Kidney glomerular epithelial cell (primary cell): ENCODE measurements at regions not wholly inside any gene's neighbourhood (a gene's known extent, or its start where the extent isn't known, plus 50 kb on each side); places are given as distances from the start of the nearest gene placed in this dataset.

Experiments used
- DNase-seq: peaks from one replicate; lab custom pipeline; 2025; lab: John Stamatoyannopoulos, UW

DNA sequence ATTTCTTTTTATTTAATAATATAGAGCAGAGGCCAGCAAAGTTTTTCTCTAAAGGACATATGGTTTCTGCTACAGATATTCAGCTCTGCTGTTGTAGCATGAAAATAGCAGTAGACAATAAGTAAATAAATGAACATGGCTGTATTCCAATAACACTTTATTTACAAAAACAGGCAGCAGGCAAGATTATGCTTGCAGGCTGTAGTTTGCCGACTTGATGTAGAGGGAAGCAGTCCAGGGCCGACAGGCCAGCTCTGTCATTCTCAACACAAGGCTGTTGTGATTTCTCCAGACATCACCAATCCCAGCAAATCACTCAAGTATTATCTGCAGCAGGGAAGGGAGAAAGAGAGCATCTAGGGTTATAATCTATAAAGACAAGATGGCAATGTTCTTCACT, 1062.5 kb upstream of the PCDH9 start:
- DNase-seq: no peak

DNA sequence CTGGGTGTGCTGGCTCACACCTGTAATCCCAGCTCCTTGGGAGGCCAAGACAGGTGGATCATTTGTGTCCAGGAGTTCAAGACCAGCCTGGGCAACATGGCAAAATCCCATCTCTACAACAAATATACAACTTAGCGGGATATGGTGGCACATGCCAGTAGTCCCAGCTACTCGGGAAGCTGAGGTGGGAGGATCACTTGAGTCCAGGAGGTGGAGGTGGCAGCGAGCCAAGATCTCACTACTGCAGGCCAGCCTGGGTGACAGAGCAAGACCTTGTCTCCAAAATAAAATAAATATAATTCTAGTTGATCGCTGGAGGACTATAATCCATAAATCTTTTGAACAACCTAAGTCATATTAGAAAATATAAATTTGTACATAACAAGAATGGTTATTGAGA, 1061.5 kb upstream of the PCDH9 start:
- no peak for DNase-seq

DNA sequence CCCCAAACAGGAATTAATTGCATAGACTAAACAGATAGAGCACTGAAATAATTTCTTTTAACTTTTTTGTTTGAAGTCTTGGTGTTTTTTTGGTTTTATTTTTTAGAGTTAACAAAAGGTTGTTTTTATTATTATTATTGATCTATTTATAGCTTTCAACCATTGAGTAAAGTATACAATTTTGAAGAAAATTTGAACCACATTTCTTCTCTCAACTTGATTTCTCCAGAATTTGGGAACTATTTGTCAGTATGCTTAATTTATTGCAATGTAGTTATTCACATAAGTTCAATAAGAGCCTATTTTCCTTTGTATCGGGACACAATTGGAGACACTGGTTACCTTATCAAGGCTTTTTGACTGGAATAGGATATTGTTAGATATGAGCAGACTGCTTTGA, 1045.6 kb upstream of the PCDH9 start:
- no peak for DNase-seq

DNA sequence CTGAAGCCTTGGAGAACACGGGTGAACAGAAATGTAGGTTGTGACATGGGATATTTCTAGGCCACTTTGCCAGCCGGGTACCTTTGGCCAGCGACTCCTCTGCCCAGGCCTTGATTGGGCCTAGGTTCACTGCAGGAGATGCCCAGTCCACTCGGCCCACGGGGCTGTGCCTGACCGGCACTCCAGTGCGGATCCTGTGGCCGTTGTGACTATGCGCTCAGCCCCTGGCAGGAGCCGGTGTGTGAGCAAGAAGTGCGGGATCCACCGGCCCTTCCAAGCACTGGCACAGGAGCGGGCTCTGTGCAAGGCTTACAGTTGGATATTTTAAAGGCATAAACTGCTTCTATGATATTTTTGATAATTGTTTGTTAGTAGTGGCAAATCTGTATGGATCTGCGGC, 1042.5 kb upstream of the PCDH9 start:
- no peak for DNase-seq

DNA sequence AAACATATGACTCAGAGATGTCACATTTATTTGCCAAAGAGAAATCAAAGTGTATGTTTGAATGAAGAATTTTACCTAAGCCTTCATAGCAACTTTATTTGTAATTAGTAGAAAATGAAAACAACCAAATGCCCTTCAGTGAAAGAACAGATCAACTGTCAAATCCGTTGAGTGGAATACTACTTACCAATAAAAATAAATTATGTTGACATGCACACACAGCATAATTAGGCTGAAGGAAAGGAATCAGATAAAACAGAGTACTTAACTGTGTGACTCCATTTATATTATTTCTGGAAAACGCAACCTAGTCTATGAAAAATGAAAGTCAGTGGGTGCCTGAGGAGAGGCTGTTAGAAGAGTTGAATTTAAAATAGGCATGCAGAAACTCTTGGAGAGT, 1034.6 kb upstream of the PCDH9 start:
- DNase-seq: no peak

DNA sequence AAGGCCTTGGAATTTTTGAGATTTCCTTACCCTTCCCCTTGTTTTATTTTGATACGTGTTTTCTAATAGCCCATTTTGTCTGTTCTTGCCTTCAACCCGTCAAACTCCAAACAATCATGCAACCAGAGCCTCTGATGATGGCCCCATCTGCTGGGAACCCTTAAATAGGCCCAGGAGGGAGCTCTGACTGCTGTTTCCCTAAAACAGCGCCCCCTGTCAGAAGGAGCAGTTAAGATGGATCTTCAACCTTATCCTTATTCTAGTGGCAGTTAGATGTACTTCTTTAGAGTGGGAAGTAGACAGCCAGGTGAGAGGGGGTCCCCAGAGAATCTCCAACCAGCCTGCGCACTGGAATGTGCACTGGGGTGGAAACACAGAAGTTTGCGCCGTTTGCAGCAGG, 1031.0 kb upstream of the PCDH9 start:
- DNase-seq: no peak

DNA sequence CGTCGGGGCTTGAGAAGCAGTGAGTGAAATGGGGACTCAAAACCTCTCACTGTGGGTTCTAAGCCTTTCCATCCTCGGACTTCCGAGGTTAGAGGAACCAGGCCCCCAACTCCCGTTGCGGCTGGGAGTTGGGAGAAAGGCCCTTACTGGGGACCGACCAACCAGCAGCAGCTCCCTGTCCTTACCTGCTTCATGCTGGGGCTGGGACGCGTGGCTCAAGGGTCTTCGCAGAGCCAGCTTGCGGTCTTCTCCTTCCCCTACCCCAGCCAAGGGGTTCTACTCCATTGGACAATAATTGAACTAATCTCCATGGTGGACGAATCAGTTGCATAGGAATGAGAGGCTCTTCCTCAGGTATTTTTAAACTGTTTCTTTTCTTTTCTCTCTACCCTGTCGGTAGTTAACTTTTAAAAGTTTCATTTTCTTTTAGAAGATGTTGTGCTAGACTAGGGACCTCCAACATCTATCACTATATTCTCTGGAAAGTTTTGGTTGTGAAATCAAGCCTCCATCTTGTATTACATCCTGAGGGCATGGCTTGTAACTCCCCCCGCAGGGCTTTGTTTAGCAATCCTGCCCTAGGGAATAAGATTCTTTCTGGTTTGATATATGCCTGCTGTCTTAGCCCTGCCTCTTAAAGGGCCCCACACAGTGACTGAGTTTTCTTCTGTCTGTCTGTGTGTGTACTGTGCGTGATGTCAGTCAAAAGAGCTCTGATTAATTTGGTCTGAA, 1027.1 kb upstream of the PCDH9 start:
- DNase-seq: no peak

DNA sequence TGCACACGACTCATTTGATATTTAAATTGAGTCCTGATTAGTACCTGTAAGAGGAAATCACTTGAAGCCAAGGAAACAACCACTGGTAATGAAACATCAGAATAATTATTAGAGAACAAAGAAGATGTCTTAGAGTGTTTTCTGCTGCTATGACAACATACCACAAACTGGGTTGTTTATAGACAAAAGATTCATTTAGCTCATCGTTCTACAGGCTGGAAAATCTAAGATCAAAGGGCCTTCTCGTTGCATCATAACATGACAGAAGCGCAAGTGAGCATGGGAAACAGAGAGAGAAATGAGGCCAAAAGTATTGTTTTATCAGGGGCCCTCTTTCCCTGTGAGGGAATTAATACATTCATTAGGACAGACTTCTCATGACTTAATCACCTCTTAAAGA, 1024.0 kb upstream of the PCDH9 start:
- DNase-seq: no peak

DNA sequence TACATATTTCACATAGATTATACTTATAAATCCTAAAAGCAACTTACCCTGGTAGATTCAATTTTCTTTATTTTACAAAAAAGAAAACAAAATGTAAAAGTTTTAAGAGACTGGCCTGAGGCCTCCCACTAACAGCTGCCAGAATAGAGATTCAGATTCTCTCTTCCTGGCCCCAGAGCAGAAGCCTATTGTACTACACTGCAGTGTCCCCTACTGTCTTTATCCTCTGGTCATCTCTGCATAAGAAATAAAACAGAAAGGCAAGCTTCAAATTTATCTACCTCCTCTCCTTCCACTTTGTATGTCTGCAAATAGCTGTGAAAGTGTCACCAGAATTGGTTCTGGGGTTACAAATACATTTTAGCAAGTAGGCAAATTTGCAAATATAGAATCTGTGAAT, 1004.1 kb upstream of the PCDH9 start:
- peak; percentile 34 for DNase-seq

DNA sequence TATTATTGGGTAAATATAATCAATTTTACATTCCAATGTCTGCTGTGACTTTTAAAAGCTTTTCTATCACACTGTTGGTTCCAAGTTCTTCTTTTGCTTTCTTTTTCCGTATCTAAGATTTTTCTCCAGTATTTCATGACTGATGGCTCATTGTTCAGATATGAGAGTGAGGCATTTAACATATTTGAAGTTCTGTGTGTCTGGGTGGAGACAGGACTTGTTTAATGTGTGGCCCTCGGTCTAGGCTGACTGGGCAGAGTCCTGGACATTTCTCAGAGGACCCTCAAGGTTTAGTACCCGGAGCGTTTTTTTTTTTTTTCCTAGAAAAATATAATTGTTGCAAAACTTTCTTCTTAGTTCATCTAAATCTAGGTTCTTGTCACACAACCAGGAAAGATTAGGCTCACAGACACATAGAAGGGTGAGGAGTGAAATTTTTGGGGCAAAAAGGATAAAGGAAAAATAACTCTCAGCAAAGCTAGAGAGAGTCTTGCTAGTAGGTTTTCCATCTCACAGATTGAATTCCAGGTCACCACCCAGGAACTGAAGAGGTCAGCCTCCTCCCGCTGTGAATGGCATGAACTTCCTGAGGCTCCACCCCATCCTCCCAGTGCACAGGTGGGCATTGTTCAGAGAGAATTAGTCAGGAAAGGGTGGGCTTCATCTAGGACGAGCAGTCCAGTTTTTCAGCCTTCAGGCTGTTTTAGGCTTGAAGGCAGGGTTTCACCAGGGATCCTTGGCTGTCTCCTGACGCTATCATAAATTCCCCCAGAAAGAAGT, 1002.4 kb upstream of the PCDH9 start:
- DNase-seq: no peak

DNA sequence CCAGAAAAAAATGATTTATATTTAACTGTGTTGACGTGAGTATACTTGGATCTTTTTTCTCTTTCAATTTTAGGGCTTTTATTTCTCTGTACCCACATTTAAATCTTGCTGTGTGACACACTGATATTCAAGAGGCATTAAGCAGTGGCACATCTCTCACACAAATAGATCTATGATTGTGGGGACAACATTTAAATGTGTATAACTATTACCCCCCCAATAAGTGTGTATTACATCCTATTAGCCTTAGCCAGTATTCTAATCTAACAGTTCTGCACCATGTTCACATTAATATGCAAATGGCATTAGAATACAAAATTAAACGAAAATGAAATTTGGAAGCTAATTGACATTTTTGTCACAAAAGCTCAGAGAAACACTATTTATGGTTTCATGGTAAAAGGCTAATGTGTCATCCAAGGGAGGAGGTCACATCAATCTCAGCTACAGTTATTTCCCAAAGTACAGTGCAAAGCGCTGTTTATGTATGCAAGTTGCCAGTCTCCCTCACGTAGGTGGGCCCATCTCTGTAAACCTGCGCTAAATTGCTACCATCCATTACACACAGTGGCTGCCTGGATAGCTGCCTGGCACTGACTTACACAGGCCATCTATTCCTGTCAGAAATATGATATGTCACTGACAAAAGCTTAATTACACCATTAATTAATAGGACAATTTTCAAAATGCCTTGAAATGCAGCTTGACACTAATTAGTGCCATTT, 984.7 kb upstream of the PCDH9 start:
- DNase-seq: no peak

DNA sequence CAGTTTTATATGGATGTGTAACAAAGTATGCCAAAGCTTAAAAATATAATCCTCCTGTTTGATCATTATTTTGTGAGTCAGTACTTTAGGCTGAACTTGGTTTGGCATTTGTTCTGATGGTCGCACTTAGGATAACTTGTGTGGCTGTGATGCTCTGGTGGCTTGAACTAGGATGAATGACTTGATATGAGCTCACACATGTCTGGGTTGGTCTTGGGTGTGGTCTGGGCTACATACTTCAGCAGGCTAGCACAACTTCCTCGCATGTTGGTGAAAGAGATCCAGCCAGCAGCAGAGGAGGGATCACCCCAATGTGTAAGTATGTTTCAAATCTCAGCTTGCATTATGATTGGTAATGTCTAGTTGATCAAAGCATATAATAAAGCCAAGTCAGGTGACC, 969.1 kb upstream of the PCDH9 start:
- DNase-seq: no peak

DNA sequence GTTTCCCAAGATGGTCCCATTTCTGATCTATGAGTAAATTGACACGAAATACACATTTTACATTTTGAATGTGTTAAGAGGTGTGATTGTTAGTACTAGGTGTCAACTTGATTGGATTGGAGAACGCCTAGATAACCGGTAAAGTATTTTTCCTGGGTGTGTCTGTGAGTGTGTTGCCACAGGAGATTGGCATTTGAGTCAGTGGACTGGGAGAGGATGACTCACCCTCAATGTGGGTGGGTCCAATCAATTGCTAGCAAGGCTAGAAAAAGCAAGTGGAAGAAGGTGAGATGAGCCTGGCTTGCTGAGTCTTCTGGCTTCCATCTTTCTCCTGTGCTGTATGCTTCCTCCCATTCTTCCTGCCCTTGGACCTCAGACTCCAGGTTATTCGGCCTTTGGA, 960.7 kb upstream of the PCDH9 start:
- peak; percentile 36 for DNase-seq

DNA sequence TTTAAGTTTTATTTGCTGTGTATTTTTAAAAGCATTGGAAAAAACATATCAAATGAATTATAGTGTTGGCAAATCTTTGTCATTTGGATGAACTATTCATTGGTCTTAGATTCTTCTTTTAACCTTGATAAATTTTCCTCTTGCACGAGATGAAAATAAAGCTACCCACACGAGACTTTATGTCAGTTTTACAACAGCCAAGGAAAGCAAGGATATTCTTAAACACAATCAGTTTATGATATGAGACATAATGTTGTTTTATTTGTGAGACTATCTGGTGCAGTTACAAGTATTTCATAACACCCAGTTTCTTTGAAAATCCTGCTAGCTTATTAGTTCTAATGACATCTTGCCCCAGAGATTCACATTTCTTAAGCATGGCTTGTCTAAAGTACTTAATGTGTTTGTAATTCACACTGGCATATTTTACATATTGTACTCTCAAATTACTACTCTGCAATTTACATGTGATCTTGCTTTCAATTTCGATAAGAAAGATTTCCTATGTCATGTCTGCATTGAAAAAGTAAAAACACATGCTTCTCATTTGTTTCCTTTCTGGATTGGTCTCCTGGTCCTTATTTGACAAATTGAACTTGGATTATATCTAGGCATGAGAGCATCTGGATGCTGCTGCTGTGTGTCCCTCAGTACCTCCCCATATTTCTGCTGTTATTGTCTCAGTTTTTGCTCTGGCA, 955.5 kb upstream of the PCDH9 start:
- no peak for DNase-seq

DNA sequence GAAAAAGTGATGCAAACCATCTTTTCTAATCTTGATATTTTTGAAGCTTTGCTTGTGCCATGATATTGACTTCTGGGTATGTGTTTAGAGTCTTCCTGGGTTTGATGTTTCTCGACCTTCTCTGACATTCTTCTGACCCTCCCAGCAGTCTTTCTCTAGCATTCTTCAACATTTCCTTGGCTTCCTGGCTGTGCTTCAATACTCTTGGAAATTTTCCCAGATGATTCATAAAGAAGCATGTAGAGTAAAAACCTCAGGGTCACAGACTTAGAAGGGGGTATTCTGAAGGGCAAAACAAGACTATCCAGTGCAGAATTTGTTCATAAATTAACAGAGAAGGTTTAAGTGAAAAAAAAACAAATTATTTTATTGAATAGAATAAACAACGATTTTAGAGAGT, 946.3 kb upstream of the PCDH9 start:
- peak; percentile 87 for DNase-seq

DNA sequence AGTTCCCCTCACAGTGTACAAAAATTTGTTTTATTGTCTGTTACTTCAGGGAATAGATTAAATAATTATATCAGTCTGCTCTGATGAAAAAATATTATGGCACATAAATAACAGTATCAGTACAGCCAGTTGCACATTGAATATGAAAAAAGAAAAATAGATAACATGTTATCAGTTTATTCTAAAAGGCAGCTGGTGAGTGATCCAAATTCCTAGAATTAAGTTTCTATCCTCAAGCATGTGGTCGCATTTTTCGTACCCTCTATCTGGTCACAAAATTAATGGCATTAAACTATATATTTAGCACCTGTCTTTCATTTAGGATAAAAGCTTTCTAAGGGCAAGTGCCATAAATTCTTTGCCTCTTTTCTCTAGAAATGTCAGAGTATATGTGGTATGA, 944.8 kb upstream of the PCDH9 start:
- DNase-seq: no peak

DNA sequence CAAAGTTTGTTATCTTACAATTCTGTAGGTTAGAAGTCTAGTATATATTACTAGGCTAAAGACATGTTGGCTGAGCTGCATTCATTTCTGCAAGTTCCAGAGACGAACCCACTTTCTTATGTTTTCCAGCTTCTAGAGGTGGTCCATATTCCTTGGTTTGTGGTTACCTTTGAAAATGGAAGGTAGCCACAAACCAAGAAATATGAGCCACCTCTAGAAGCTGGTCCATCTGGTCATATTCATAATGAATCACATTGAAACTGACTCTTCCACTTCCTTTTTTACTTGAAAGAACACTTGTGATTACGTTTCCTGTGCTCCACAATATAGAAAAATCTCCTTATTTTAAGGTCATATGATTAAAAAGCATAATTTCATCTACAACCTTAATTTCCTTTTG, 943.0 kb upstream of the PCDH9 start:
- no peak for DNase-seq

DNA sequence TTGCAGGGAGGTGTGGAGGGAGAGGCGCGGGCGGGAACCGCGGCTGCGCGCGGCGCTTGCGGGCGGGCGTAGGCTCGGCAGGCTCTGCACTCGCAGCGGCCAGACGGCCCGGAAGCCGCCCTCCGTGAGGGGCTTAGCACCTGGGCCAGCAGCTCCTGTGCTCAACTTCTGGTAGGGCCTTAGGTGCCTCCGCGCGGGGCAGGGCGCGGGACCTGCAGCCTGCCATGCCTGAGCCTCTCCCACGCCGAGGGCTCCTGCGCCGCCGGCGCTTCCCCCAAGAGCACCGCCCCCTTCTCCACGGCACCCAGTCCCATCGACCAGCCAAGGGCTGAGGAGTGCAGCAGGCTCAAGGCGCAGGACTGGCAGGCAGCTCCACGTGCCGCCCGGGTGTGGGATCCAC, 940.8 kb upstream of the PCDH9 start:
- no peak for DNase-seq

DNA sequence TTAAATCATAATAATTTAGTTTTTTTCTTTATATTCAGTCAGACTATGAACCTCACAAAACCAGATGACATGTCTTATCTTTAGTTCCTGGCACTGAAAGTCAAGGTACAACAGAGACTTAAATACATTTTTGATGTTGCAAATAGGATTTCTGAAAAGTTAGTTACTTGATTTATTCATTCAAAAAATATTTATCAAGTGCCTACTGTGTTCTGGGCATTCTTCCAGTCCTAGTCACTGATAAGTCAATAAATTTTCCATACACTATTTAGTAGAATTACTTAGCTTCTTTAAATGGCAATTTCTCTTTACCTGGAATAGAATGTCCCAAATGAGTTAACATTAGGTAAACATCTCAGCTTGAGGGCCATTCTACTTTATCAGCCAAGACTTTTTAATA, 938.3 kb upstream of the PCDH9 start:
- no peak for DNase-seq

DNA sequence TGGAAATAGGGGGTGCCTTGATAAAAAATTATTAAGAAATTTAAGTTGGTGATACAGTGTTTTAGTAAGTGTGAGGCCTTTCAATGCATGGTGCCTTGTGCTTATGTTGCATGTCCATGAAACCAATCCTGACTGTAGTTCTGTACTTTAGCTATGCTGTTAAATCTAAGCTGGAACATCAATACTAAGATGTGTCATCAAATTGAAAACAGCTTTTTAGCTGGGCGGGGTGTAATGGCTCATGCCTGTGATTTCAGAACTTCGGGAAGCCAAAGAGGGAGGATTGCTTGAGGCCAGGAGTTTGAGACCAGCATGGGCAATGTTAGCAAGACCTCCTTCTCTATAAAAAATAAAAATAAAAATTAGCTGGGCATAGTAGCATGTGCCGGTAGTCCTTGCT, 930.3 kb upstream of the PCDH9 start:
- no peak for DNase-seq

DNA sequence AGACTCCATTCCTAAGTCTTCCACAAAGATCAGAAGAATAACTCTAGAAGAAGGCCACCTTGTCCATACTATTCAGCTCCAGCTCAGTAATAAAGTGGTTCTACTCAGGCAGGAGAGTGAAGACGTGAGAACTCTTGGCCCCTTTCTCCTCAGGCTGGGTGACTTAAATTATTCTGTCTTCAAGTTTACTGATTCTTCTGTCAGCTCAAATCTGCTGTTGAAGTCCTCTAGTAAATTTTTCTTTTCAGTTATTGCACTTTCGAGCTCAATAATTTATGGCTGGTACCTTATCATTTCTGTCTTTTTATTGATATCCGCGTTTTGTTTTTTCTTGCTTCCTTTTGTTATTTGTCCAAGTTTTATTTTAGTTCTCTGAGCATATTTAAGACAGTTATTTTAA, 922.3 kb upstream of the PCDH9 start:
- no peak for DNase-seq

DNA sequence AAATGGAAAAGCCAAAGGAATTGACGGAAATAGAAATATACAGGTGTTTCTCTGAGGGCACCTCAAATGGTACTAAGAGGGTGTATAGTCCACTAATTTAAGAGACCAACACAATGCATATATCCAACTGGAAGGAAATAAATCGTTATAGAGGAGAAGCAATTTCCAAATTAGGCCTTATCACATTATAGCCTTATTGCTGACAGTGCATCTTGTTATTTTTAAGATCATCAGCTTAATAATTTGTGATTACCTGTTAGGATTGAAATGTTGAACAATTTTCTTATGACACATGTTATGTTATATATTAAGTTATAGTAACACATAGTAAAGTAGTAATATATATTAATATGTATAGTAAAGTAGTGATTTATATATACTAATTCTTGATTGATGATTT, 915.7 kb upstream of the PCDH9 start:
- no peak for DNase-seq
